Inflammatory macrophage (primary cell): ENCODE measurements at regions not wholly inside any gene's neighbourhood (a gene's known extent, or its start where the extent isn't known, plus 50 kb on each side); places are given as distances from the start of the nearest gene placed in this dataset.

Experiments
- DNase-seq, 2 donors: peaks; one replicate each; pipeline ENCODE4 v3.0.0-alpha.2; 2020 to 2022

DNA sequence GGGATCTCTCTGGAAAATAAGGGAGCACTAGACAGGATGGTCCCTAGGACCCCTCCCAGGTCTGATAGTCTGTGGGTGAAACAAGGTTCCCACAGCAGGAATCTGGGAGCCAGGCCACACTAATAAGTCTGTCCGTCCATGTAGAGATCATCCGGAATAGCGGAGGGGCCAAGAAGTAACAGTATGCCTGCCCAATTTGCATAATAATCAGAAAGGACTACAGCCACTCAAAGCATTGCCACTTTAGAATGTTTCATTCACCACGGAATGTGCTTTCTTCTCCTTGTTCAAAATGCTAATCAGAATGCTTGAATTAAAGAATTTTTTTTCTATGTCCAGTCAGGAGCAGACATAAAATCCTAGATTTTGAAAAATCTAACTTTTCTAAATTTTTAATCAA is 254.9 kb downstream of the ACTL7B start:
- no peak for DNase-seq

DNA sequence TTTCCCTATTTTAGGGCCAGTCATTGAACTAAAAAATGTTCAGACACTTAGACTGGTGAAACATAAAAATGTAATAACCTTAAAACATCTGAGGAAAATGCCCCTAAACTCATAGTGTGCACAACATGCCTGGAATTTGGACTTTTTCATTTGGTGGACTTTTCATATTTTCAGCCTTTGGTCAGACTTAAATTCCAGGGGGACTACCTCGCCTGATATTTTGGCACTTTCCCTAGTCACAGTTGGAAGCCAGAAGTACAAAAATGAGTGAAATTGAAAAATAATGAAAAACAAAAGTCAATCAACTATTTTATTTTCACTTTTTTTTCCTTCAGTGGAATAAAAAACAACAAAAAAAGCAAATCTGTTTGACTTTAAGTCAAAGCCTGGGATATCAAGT is 256.2 kb downstream of the ACTL7B start:
- DNase-seq = no peak

DNA sequence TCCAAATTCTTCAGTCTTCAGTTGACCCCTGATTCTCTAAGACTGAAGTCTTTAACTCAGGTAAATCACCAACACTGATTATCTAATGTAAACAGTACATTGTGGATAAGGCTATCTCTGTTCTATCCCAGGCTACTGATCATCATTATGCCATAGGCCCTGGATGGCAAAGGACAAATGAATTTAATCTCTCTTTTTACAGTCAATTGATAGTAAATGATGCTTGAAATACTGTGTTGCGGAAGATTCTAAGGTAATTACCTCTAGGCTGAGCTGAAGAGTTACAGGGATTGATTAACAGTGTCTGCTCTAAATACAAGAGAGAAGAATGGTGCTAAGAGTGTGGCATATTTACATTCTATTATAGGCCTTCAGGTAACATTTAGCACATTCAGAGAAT is 264.7 kb downstream of the ACTL7B start:
- no peak for DNase-seq

DNA sequence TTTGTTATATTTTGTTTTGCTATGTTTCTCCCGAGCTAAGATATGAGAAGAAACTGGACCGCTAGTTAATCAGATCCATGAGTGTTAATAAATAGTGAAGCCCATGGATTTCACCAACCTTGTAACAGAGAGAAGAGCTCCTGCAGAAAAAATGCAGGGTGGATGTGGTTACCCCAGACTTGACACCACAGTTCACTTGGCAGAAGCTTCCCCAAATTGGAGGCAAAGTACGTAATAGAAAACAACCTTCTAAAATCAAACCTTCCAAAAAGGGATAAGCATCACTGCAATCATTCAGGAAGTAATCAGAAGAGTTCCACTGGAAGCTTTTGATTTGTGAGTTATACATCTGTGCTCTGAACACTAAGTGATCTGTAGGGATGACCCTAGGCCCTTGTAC is 267.5 kb downstream of the ACTL7B start:
- DNase-seq = peak; percentile 23 to 46

DNA sequence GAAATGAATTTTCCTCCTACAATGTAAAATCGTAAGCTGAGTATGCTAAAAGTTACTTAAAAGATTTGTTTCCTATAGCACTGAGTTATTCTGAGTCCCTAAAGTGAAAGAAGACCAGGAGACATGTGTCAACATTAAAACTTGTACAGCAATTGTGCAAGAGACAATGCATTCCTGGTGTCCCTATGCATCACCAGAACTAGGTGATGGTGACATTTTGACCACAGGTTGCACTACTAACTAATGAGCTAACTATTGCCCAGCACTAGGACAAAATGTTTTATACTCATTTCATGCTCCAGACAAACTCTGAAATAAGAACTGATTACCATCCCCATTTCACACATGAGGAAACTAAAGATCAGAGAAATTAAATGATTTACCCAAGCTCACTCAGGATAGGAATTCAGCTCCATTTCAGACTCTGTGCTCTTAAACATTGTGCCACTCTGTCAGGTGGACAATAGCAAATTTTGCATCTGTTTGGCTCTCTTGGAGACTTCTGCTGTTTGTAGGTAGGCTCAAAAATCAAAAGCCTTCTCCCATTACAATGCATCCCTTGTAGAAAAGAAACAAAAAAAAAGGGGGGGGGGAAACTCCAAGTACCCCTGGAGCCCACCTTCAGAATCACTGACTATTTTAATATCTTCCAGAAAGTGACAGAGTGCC is 269.2 kb downstream of the ACTL7B start:
- peak; percentile 32 to 46 for DNase-seq

DNA sequence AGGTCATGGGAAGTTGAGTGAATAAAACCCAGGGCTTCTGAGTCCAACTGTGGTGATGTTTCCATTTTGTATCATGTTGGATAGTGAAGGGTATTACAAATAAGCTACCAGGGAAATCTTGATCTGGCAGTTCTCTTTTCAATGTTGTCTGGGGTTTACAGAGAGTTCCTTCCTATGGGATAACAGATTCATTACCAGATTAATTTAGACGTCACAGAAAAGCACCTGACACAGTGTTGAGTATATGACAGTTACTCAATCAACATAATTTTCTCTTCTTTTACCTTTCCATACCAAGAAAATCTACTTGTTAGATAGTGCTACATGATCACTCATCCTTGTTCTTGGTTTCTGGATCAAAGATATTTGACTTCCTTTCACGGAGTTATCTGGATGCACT is 270.9 kb downstream of the ACTL7B start:
- DNase-seq = no peak

DNA sequence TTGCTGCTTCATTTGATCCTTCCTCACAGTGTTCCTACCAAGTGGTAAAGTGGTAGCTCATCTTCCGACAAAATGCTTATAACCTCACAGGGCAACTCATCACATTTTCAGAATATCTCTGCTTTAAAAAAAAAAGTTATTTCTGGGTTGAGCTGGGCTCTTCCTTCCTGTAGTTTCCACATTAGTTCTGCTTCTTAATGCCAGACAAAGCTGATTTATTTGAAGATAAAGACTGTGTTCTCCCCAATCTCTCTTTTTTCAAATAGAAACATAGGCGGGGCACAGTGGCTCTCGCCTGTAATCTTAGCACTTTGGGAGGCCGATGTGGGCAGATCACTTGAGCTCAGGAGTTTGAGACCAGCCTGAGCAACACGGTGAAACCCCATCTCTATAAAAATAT is 273.1 kb downstream of the ACTL7B start:
- DNase-seq = peak in 1 of 2 donors; percentile 7

DNA sequence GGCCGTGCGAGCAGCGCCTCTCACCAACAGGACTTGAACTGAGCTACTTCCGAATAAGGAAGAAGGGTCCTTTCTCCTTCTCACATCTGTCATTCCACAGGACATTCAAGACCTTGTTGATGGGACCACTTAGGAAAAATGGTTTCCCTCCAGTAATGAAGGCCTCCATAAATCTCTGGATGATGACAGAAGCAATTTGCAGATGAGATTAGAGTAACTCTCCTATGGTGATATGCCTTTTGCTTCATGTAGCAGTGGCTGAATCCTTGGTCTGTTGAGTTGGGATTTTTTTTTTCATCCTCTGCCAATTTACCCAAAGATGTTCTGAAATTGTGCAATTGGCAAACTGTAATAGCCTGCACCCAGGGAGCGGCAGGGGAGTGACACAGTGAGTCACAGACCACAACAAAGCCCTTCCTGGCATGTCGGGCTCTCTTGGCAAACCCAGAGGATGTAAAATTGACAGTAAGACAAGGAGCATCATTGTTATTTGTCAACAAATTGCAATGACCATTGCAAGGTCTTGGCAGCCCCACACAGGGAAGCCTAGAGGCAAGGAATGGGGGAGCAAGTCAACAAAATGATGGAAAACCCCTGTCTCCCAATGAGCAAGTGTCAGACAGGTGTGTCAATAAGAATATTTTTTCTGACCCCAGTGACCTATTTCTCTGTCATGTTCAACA is 275.9 kb downstream of the ACTL7B start:
- DNase-seq = peak; percentile 47 to 65

DNA sequence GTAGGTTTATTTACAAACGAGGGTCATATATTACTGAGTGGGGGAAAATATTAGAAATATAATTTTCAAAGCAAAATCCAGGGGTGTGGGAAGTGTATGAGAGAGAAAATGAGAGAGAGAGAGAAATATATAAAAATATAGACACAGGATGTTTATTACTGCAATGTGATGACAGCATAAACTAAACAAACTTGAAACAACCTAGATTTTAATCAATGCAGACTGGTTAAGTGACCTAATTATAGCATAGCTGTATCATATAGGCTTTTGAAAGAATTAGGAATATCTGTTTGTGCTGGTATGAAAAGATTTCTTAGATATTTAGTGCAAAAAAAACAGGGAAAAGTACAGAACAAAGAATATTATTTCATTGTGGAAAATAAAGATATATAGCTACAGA is 280.5 kb downstream of the ACTL7B start:
- no peak for DNase-seq

DNA sequence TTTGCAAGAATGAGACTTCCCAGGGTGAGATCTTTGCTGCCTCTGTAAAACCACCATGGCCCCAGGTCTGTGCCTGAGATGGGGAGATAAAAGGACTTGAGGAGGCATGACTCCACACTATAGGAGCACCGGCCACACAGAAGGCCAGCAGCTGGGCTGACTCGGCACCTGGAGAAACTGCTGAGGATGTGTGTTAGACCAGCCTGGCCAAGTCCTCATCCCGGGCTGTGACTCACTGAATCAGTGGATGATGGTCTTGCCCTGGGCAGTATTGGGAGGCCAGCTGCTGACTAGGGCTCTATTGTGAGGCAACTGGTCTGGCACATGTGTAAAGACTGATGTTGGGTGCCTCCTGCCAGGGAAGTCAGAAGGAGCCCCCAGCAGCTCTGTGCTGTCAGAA is 286.2 kb downstream of the ACTL7B start:
- no peak for DNase-seq

DNA sequence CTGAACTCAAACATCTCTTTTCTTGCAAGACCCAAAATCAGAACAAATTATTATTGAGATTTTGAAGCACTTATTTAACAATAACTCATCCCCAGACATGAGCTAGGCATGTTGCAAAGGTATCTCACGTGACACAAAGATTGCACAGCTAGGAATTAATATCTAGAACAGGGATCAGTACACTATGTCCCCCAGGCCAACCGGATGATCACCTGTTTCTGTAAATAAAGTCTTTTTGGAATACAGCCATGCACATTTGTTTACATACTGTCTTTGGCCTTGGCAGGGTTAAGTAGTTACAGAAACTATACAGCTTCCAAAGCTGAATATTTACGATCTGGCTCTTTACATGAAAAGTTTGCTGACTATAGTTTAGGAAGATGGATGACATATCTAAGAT is 287.7 kb downstream of the ACTL7B start:
- no peak for DNase-seq

DNA sequence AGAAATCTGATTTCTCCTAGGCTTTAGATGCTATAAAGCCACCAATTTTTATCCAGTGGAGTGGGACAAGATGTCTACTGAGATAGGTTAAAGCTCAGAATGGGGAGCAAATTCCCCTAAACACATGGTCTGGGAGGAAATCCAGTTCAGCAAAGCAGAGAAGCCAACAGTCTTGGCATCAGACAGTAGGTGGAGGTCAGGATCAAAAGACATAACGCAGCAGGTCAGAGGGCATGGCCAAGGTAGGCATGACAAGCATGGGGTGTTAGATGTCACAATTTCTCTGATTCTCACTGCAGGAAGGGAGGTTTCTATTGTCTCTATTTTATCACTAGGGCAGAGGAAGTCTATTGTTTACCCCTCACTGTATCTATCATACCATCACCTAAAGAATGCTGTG is 288.2 kb downstream of the ACTL7B start:
- no peak for DNase-seq

DNA sequence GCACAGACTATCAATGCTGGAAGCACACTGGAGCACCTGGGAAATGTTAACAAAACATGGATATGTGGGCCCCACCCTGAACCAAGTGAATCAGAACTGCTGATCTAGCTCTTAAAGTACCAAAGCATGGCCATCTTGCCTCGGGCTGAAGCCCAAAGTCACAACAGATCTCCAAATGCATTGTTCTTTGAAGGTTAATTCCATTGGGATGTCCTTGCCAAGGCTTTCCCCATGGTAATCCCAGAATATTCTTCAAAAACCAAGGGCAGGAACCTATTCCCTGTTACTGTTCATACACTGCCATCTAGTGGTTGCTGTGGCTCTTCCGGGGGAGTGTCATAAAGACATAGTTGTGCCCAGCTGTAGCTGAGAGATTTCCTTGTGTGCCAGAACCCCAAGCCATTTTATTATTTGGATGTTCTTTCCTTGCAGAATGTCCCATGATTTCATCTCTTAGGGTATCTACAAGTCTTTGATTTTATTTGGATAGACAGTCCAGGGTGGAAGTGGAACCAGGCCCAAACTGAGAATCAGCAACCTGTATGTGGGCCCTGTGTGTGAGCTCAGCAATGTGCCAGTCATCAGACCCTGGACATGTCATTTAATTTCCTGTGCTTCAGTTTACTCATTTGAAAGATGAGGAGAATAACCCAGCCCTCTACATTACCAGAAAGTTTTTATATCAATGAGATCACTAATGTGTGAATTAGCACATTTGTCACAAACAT is 290.0 kb downstream of the ACTL7B start:
- peak; percentile 75 to 84 for DNase-seq

DNA sequence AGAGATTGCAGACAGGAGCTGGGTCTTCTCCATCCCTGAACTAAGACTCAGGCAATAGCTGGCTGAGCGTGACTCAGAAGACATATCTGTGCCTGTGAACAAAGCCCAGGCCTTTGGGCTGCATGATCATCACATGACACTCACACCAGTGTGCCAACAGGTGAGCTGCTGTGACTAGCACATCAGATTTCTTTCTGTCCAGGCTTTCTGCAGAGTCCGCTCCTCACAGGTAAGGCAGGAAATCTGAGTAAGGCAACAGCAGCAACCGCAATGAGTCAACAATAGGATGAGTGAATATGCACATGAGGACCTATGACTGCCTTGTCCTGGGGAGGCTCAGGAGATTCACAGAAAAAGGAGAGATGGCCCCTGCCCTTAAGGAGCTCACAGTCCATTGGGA is 293.6 kb downstream of the ACTL7B start:
- DNase-seq = no peak

DNA sequence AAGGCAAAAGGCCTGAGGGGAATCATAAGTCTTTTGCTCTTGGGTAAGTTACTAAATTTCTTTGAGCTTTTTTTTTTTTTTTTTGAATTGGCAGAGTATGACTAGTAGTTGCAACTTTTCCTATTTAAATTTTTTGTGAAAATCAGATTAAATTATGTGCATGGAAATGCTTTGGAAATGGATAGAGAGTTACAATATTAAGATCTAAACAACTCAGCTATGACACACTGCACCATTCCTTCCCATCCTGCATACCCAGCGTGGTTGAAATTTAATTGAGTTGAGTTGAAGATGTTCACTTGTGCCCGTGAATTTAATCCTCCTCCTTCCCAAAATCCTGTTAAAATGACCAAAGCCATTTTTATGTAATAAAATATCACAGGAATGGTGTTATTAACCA is 296.4 kb downstream of the ACTL7B start:
- DNase-seq = no peak

DNA sequence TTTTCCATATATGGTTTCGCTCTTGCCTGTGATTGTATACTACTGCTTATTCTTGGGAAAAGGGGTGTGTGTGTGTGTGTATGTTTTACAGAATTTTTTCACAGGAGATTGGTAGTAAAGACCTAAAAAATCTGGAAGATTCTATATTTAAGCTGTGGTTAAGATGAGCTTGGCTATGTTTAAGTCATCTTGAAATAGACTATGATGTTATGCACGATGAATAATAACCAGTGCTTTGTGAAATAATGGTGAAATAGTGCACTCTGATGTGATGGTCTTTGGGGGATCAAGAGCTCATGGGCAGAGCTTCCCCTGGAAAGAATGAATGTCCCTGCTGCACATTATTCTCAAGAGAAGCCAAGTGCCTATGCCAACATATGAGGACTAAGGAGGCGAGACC is 301.0 kb downstream of the ACTL7B start:
- DNase-seq = no peak

DNA sequence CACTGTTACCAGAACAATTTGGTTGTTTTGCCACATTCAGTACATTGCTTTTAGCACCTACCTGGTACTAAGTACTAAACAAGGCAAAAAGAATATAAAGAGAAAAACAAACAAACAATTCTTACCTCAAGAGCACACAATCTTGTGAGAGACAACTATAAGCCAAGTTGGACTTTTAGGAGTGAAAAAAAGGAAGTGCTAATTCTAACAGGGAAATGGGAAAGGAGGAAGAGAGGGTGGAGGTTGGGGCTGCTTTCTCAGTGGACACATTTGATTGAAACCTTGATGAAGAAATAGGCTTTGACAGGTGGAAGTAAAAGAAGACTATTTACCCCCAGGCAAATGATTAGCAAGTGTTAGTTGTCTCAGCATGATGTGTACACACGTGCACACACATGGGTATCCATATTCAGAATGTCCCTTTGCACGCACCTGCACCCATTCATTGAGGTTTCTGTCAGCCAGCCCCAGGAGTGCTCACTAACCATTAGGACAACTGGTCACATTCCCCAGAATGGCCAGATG is 302.6 kb downstream of the ACTL7B start:
- DNase-seq = peak; percentile 12 to 18

DNA sequence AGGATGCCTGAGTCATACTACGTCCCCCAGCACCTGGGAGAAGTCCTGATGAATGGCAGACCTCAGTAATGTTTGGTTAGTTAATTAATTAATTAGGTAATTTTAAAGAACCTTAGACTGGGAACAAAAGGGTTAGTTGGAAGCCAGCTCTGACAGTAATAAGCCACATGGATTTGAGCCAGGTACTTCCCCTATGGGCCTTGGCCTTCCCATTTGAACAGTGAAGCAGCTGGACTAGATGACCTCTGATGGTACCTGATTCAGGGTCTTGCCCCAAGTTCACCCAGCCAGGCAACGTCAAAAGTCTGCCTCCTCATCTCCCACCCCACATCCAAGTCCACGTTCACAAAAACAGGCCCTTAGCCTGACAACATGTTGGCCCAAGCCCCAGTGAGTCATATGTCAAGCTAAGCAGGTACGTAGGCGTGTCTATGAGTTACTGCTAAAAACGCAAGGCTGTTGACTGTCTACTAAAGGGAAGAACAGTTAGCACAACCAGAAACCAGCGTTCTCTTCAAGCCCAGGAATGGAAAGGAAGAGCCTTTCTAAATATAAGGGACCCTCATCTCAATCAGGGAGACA is 303.2 kb downstream of the ACTL7B start:
- DNase-seq = peak in 1 of 2 donors; percentile 28

DNA sequence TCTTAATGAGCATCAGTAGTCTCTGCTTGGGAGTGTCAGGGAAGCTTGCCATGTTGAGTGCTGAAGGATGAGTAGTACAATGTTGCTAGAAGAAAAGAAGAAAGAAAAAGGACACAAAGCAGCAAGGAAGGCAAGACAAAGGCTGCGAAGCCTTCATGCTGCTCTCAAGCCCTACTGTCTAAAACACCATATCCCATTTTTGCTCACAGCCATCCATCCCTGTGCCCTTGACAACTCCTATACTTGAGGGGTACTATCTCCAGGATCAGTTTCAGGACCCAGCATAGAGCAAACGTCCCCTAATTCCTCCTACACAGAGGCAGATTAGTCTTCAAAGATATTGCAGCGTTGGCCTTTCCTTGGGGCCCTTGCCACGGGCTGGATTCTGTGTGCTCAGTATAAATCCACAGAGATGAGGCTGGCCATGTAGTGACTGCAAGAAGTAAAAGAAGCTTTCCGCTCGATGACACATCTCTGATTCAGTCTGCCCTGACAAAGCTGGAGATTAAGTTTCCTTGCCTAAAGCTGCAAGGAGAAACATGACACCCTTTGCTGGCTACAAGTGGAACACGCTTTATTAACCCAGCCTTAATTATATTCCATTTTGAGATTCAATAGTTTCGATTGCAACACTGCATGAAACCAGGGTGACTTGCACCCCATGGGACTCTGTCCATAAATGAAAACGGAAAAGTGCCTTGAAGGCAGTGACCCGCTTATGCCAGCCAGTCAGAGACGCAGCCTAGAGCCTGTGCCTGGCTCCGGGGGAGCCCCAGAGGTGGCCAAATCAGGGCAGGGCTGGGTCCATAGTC is 304.6 kb downstream of the ACTL7B start:
- DNase-seq = no peak

DNA sequence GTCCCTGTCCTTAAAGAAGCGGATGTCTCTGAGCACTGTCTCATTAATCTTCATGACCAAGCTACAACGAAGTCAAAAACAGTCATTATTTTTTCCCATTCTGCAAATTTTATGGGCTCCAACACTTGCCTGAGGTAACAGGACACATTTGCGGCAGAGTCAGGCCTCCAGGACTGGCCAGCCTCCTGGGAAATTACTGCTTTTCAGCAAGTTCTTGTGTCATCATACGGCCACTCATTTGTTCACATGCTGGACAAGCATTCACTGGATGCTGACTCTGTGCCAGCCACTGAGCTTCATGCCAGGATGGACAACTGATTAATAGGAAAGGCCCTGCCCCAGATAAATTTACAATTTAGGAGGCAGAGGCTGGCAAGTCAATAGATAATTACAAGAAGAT is 305.7 kb downstream of the ACTL7B start:
- DNase-seq = no peak

DNA sequence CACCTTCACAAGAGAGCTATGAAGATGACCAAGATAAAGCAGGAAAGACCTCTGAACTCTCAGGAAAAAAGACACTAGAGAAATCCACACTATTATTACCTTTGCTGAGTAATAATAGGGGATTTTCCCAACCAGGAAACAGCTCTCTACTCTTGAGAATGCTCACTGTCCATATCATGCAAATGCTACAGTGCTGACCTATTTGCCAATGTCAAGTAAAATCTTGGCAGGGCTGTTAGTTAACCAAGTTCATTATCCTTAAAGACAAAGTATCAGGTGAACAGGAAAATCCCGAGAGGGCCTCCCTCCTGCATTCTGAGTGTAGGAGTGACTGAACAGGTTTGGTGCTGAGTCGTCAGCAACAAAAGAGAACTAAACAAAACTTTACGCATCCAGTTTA is 306.6 kb downstream of the ACTL7B start:
- DNase-seq = no peak

DNA sequence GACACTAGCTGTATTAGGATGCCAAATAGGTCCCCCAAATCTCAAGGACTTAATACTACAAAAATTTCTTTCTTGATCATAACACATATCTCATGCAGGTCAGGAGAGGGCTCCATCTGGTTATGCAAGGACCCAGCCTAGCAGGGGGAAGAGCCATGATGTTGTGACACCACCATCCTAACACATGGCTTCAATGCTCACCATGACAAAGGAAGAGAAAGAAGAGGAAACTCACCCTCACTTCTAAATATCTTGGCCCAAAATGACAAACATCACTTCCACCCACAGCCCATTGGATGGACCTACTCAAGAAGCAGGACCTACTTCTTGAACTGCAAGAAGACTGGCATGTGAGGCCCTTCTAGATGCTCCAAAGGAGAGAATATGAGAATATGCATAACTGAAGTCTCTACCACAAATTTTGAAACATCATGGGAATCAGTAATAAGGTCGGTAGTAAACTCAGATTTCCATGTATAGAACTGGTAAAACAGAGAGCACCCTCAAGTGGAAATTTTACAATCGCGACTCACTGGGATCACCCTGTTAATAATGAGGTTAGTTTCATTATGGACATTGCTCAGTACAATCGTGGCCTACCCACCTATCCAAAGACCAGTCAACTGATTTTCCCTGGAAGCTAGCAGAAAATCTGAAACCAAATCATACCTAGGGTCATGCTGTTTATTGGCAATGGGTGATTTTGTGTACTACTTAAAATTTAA is 308.2 kb downstream of the ACTL7B start:
- peak; percentile 39 to 59 for DNase-seq
